Hematopoietic multipotent progenitor cell treated with erythropoietin and hydrocortisone succinate and interleukin-3 and kit ligand, for 15 days (in vitro differentiated cells): ENCODE measurements at regions not wholly inside any gene's neighbourhood (a gene's known extent, or its start where the extent isn't known, plus 50 kb on each side); places are given as distances from the start of the nearest gene placed in this dataset.
"Not testable (repeated sequence)": the region's sequence is repeated elsewhere in the genome, so short reads cannot be mapped to it uniquely, and the experiment has no call there.

Experiments used
- DNase-seq: peaks from one replicate; pipeline ENCODE4 v3.0.0-alpha.2; 2015; ENCODE audit warnings: low spot score

GRCh38 chr10:125451319-125451718, 231.6 kb downstream of the TEX36 start:
- no peak for DNase-seq

- DNase-seq, result no peak
Observed at GRCh38 chr10:125450218-125450617, 232.7 kb downstream of the TEX36 start.

GRCh38 chr10:125449571-125449970, 233.4 kb downstream of the TEX36 start:
- no peak for DNase-seq

GRCh38 chr10:125448596-125448995, 234.4 kb downstream of the TEX36 start:
- peak; percentile 4 for DNase-seq

GRCh38 chr10:125444790-125445189, 238.2 kb downstream of the TEX36 start:
- no peak for DNase-seq

GRCh38 chr10:125442856-125443540, 240.0 kb downstream of the TEX36 start:
- DNase-seq, result no peak

- no peak for DNase-seq
Observed at GRCh38 chr10:125441151-125441550, 241.8 kb downstream of the TEX36 start.

- DNase-seq, result no peak
Observed at GRCh38 chr10:125431149-125431548, 251.8 kb downstream of the TEX36 start.

GRCh38 chr10:125428054-125428453, 254.9 kb downstream of the TEX36 start:
- no peak for DNase-seq

- DNase-seq, result no peak
Observed at GRCh38 chr10:125424191-125424847, 258.6 kb downstream of the TEX36 start.

GRCh38 chr10:125423569-125423968, 259.4 kb downstream of the TEX36 start:
- DNase-seq, result no peak

- no peak for DNase-seq
Observed at GRCh38 chr10:125419831-125420230, 259.5 kb upstream of the CTBP2 start.

- DNase-seq, result no peak
Observed at GRCh38 chr10:125419146-125419545, 258.8 kb upstream of the CTBP2 start.

- DNase-seq, result no peak
Observed at GRCh38 chr10:125417605-125418004, 257.2 kb upstream of the CTBP2 start.

GRCh38 chr10:125415964-125416363, 255.6 kb upstream of the CTBP2 start:
- DNase-seq, result no peak

GRCh38 chr10:125415006-125415633, 254.8 kb upstream of the CTBP2 start:
- no peak for DNase-seq

- no peak for DNase-seq
Observed at GRCh38 chr10:125411724-125412123, 251.4 kb upstream of the CTBP2 start.

- no peak for DNase-seq
Observed at GRCh38 chr10:125409756-125410155, 249.4 kb upstream of the CTBP2 start.

- no peak for DNase-seq
Observed at GRCh38 chr10:125407557-125407956, 247.2 kb upstream of the CTBP2 start.

- no peak for DNase-seq
Observed at GRCh38 chr10:125407000-125407502, 246.7 kb upstream of the CTBP2 start.

GRCh38 chr10:125404902-125405301, 244.5 kb upstream of the CTBP2 start:
- DNase-seq, result not testable (repeated sequence)

GRCh38 chr10:125401462-125401861, 241.1 kb upstream of the CTBP2 start:
- DNase-seq, result no peak

GRCh38 chr10:125399289-125399688, 238.9 kb upstream of the CTBP2 start:
- no peak for DNase-seq
